IMR-90 (cell line): ENCODE measurements at regions not wholly inside any gene's neighbourhood (a gene's known extent, or its start where the extent isn't known, plus 50 kb on each side); places are given as distances from the start of the nearest gene placed in this dataset.

Experiments used
- POLR2A ChIP-seq: IDR thresholded peaks from 2 replicates; pipeline ENCODE4 v1.6.1; 2012; ENCODE audit warnings: mild to moderate bottlenecking, low read depth, low read length
- RFX5 ChIP-seq: IDR thresholded peaks from 2 replicates; pipeline ENCODE4 v1.8.0; 2012; ENCODE audit warnings: low read depth, mild to moderate bottlenecking, low read length, moderate library complexity
- SMC3 ChIP-seq: fragments of 150-350 bp; IDR thresholded peaks from 2 replicates; pipeline ENCODE4 v1.6.1; 2016; ENCODE audit warnings: low read depth, mild to moderate bottlenecking, antibody characterized with exemption, low read length, moderate library complexity
- TF ChIP-seq, protein P1 (sequence below): conservative IDR thresholded peaks from 2 replicates; pipeline ENCODE4 v1.5.1; 2012; ENCODE audit warnings: mild to moderate bottlenecking, low read depth, low read length, improper control_type of control experiment
- TF ChIP-seq, protein P2 (sequence below): fragments of 150-350 bp; IDR thresholded peaks from 2 replicates; pipeline ENCODE4 v1.6.1; 2016; ENCODE audit warnings: low read depth, mild to moderate bottlenecking, low read length, moderate library complexity, borderline replicate concordance

DNA sequence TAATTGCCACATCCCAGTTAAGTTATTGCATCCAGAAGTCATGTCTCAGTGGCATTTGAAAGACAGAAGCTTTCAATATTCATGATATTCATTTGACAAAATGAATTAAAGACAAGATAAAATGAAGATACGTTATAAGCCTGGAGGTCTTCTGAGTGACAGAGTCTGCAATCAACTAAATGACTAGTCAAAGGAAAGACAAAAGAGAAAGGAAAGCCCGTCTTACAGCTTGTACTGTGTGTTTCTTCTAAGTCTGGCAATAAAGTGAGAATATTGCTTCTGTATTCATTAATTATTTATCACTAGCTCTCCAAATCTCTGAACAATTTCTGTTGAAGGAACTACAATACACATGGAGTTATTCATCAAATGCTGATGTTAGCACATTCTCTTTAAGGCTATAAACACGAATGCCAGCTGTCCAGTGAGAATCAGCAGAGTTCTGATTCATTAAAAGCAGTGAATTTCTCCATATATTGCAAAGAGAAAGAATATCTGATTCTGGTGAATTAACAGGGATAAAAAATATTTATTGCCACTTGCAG is 70.7 kb downstream of the ATXN7L3B start:
- TF ChIP-seq SMC3 (no peak), RFX5 (no peak), POLR2A (no peak)
- TF ChIP-seq, protein P1, sequence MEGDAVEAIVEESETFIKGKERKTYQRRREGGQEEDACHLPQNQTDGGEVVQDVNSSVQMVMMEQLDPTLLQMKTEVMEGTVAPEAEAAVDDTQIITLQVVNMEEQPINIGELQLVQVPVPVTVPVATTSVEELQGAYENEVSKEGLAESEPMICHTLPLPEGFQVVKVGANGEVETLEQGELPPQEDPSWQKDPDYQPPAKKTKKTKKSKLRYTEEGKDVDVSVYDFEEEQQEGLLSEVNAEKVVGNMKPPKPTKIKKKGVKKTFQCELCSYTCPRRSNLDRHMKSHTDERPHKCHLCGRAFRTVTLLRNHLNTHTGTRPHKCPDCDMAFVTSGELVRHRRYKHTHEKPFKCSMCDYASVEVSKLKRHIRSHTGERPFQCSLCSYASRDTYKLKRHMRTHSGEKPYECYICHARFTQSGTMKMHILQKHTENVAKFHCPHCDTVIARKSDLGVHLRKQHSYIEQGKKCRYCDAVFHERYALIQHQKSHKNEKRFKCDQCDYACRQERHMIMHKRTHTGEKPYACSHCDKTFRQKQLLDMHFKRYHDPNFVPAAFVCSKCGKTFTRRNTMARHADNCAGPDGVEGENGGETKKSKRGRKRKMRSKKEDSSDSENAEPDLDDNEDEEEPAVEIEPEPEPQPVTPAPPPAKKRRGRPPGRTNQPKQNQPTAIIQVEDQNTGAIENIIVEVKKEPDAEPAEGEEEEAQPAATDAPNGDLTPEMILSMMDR = no peak
- TF ChIP-seq, protein P2, sequence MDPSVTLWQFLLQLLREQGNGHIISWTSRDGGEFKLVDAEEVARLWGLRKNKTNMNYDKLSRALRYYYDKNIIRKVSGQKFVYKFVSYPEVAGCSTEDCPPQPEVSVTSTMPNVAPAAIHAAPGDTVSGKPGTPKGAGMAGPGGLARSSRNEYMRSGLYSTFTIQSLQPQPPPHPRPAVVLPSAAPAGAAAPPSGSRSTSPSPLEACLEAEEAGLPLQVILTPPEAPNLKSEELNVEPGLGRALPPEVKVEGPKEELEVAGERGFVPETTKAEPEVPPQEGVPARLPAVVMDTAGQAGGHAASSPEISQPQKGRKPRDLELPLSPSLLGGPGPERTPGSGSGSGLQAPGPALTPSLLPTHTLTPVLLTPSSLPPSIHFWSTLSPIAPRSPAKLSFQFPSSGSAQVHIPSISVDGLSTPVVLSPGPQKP = no peak
